H9 (cell line): ENCODE measurements at regions not wholly inside any gene's neighbourhood (a gene's known extent, or its start where the extent isn't known, plus 50 kb on each side); places are given as distances from the start of the nearest gene placed in this dataset.

Source experiments
- DNase-seq: peaks from one replicate; pipeline ENCODE4 v3.0.0-alpha.2; 2017
- H2AFZ ChIP-seq: one replicate; pipeline ENCODE4 v1.6.1; 2013; ENCODE audit warnings: mild to moderate bottlenecking, low read length, control low read depth, moderate library complexity
- H2AK5ac ChIP-seq: 2 replicates; pipeline ENCODE4 v1.6.1; 2013; ENCODE audit warnings: low read length, control low read depth, mixed read lengths; ENCODE audit not compliant: insufficient read length
- H2BK120ac ChIP-seq: one replicate; pipeline ENCODE4 v1.6.1; 2013; ENCODE audit warnings: low read depth, mild to moderate bottlenecking, low read length, control low read depth, inconsistent platforms; ENCODE audit not compliant: poor library complexity, severe bottlenecking
- H2BK12ac ChIP-seq: 2 replicates; pipeline ENCODE4 v1.6.1; 2013; ENCODE audit warnings: low read length, control low read depth, mixed read lengths, low read depth; ENCODE audit not compliant: insufficient read length
- H2BK15ac ChIP-seq: 2 replicates; pipeline ENCODE4 v1.6.1; 2013; ENCODE audit warnings: low read depth, low read length, control low read depth
- H2BK20ac ChIP-seq: one replicate; pipeline ENCODE4 v1.6.1; 2013; ENCODE audit warnings: low read depth, mild to moderate bottlenecking, low read length, control low read depth, inconsistent platforms; ENCODE audit not compliant: poor library complexity, severe bottlenecking
- H2BK5ac ChIP-seq: 2 replicates; pipeline ENCODE4 v1.6.1; 2013; ENCODE audit warnings: low read length, control low read depth, mixed read lengths; ENCODE audit not compliant: insufficient read length
- H3K14ac ChIP-seq: 2 replicates; pipeline ENCODE4 v1.6.1; 2013; ENCODE audit warnings: low read length, control low read depth; ENCODE audit not compliant: insufficient read depth
- H3K18ac ChIP-seq: 2 replicates; pipeline ENCODE4 v1.6.1; 2013; ENCODE audit warnings: low read depth, mild to moderate bottlenecking, mixed read lengths, low read length, control low read depth; ENCODE audit not compliant: insufficient read length
- H3K23ac ChIP-seq: 2 replicates; pipeline ENCODE4 v1.6.1; 2013; ENCODE audit warnings: low read length, control low read depth, mixed read lengths, low read depth; ENCODE audit not compliant: insufficient read length
- H3K23me2 ChIP-seq: 2 replicates; pipeline ENCODE4 v1.6.1; 2013; ENCODE audit warnings: low read depth, mild to moderate bottlenecking, mixed read lengths, low read length, control low read depth; ENCODE audit not compliant: insufficient read length, poor library complexity, severe bottlenecking
- H3K27ac ChIP-seq: 2 replicates; pipeline ENCODE4 v1.5.1; 2013; ENCODE audit warnings: low read length, control low read depth, mixed read lengths, low read depth; ENCODE audit not compliant: insufficient read length
- H3K27me3 ChIP-seq: 2 replicates; pipeline ENCODE4 v1.6.1; 2013; ENCODE audit warnings: low read length, control low read depth, inconsistent platforms; ENCODE audit not compliant: insufficient read depth
- H3K4ac ChIP-seq: 2 replicates; pipeline ENCODE4 v1.6.1; 2013; ENCODE audit warnings: low read depth, mild to moderate bottlenecking, control low read depth, inconsistent platforms, low read length, moderate library complexity
- H3K4me1 ChIP-seq: 2 replicates; pipeline ENCODE4 v1.6.1; 2013; ENCODE audit warnings: low read length, control low read depth, inconsistent platforms; ENCODE audit not compliant: insufficient read depth
- H3K4me2 ChIP-seq: 2 replicates; pipeline ENCODE4 v1.6.1; 2013; ENCODE audit warnings: low read length, control low read depth, mixed read lengths; ENCODE audit not compliant: insufficient read length, insufficient read depth
- H3K56ac ChIP-seq: 2 replicates; pipeline ENCODE4 v1.6.1; 2013; ENCODE audit warnings: low read depth, mild to moderate bottlenecking, mixed read lengths, low read length, control low read depth; ENCODE audit not compliant: insufficient read length
- H3K79me1 ChIP-seq: 2 replicates; pipeline ENCODE4 v1.6.1; 2013; ENCODE audit warnings: low read depth, mild to moderate bottlenecking, moderate library complexity, low read length, control low read depth, inconsistent platforms; ENCODE audit not compliant: insufficient read depth, poor library complexity, severe bottlenecking
- H3K79me2 ChIP-seq: 2 replicates; pipeline ENCODE4 v1.6.1; 2013; ENCODE audit warnings: low read length, control low read depth, inconsistent platforms; ENCODE audit not compliant: insufficient read depth
- H3K9ac ChIP-seq: 2 replicates; pipeline ENCODE4 v1.6.1; 2013; ENCODE audit warnings: low read length, control low read depth, mixed read lengths; ENCODE audit not compliant: insufficient read length; ENCODE audit errors: extremely low read depth
- H3K9me3 ChIP-seq: one replicate; pipeline ENCODE4 v1.6.1; 2013; ENCODE audit warnings: low read depth, low read length, inconsistent platforms; ENCODE audit not compliant: control insufficient read depth
- H3T11ph ChIP-seq: one replicate; pipeline ENCODE4 v1.6.1; 2013; ENCODE audit warnings: mild to moderate bottlenecking, low read length, control low read depth, inconsistent platforms
- H4K20me1 ChIP-seq: one replicate; pipeline ENCODE4 v1.6.1; 2013; ENCODE audit not compliant: control insufficient read depth, insufficient read length, insufficient read depth
- H4K5ac ChIP-seq: 2 replicates; pipeline ENCODE4 v1.6.1; 2013; ENCODE audit warnings: low read depth, mild to moderate bottlenecking, mixed read lengths, low read length, control low read depth; ENCODE audit not compliant: insufficient read length
- H4K8ac ChIP-seq: replicated peaks from 2 replicates; pipeline ENCODE4 v1.6.1; 2013; ENCODE audit warnings: low read length, control low read depth, mixed read lengths, low read depth; ENCODE audit not compliant: insufficient read length
- H4K91ac ChIP-seq: 2 replicates; pipeline ENCODE4 v1.6.1; 2013; ENCODE audit warnings: low read depth, mild to moderate bottlenecking, moderate library complexity, mixed read lengths, low read length, control low read depth; ENCODE audit not compliant: insufficient read length
- H3K27ac Mint-ChIP-seq, 3 experiments: 2 replicates in 2 of 3; 3 replicates in 1 of 3; pipeline ENCODE4 v1.8.0; 2020 to 2021; ENCODE audit warnings: mixed read lengths in 3 of 3, mild to moderate bottlenecking in 1 of 3, moderate library complexity in 1 of 3
- H3K27me3 Mint-ChIP-seq: 2 replicates; pipeline ENCODE4 v1.8.0; 2021; ENCODE audit warnings: low read depth, mild to moderate bottlenecking, moderate library complexity, mixed read lengths
- H3K36me3 Mint-ChIP-seq, 3 experiments: 2 replicates in 2 of 3; 3 replicates in 1 of 3; pipeline ENCODE4 v1.8.0; 2020 to 2021; ENCODE audit warnings: low read depth in 3 of 3, mixed read lengths in 3 of 3; ENCODE audit not compliant: insufficient read depth in 1 of 3
- H3K4me1 Mint-ChIP-seq, 2 experiments: 2 replicates each; pipeline ENCODE4 v1.8.0; 2020; ENCODE audit warnings: mixed read lengths in 2 of 2
- H3K4me3 Mint-ChIP-seq, 2 experiments: 2 replicates in 1 of 2; 3 replicates in 1 of 2; pipeline ENCODE4 v1.8.0; 2020 to 2021; ENCODE audit warnings: mild to moderate bottlenecking in 2 of 2, mixed read lengths in 2 of 2, moderate library complexity in 1 of 2
- H3K9me3 Mint-ChIP-seq, 2 experiments: 2 replicates in 1 of 2; 3 replicates in 1 of 2; pipeline ENCODE4 v1.8.0; 2020; ENCODE audit warnings: mild to moderate bottlenecking in 2 of 2, mixed read lengths in 2 of 2, moderate library complexity in 1 of 2
- WGBS: extraction: QIAGEN DNeasy Blood & Tissue Kit; methylation state at CpG from one replicate; pipeline ENCODE4 v1.1.7; 2013; ENCODE audit warnings: missing lambda C conversion rate, low lambda C conversion rate, mixed read lengths; ENCODE audit not compliant: insufficient read length; ENCODE audit errors: extremely low coverage; 5-methylcytosine and 5-hydroxymethylcytosine counted together
- TF ChIP-seq, protein P1 (sequence below): fragments of 200-600 bp; sonication (generic); conservative IDR thresholded peaks from 3 replicates; pipeline ENCODE4 v1.8.0; 2021; ENCODE audit warnings: antibody characterized with exemption, mild to moderate bottlenecking

GRCh38 chr5:126364206-126364902 lies 58.9 kb upstream of the GRAMD2B start:
- no peak overlapping the region for H3K27ac ChIP-seq
- TF ChIP-seq, protein P1, sequence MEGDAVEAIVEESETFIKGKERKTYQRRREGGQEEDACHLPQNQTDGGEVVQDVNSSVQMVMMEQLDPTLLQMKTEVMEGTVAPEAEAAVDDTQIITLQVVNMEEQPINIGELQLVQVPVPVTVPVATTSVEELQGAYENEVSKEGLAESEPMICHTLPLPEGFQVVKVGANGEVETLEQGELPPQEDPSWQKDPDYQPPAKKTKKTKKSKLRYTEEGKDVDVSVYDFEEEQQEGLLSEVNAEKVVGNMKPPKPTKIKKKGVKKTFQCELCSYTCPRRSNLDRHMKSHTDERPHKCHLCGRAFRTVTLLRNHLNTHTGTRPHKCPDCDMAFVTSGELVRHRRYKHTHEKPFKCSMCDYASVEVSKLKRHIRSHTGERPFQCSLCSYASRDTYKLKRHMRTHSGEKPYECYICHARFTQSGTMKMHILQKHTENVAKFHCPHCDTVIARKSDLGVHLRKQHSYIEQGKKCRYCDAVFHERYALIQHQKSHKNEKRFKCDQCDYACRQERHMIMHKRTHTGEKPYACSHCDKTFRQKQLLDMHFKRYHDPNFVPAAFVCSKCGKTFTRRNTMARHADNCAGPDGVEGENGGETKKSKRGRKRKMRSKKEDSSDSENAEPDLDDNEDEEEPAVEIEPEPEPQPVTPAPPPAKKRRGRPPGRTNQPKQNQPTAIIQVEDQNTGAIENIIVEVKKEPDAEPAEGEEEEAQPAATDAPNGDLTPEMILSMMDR: no peak
- H3K4me2 ChIP-seq: no peak overlapping the region
- Mint-ChIP-seq H3K9me3 (no peaks in the 10 kb centered on the region), H3K27ac (no peak overlapping the region), H3K4me3 (no peak overlapping the region), H3K4me1 (peaks cover 17 to 18% of the 10 kb centered on the region in 2 experiments), H3K27me3 (no peaks in the 10 kb centered on the region), H3K36me3 (no peaks in the 10 kb centered on the region)
- H2BK120ac ChIP-seq: no peak overlapping the region
- H4K8ac ChIP-seq: no peak overlapping the region
- H3K23me2 ChIP-seq: no peaks in the 10 kb centered on the region
- H3K4me1 ChIP-seq: peaks cover 3% of the 10 kb centered on the region; the same call in 1 of the 2 replicates
- no peak overlapping the region for H4K5ac ChIP-seq
- no peak overlapping the region for H3K56ac ChIP-seq
- no peak overlapping the region for H4K91ac ChIP-seq
- H3K9ac ChIP-seq: no peak overlapping the region
- H2AK5ac ChIP-seq: no peak overlapping the region
- H3K79me2 ChIP-seq: no peaks in the 10 kb centered on the region
- H2BK20ac ChIP-seq: no peak overlapping the region
- H3K27me3 ChIP-seq: no peaks in the 10 kb centered on the region
- DNase-seq: no peak
- H3K79me1 ChIP-seq: no peaks in the 10 kb centered on the region
- no peak overlapping the region for H3T11ph ChIP-seq
- H3K9me3 ChIP-seq: no peaks in the 10 kb centered on the region
- H4K20me1 ChIP-seq: no peaks in the 10 kb centered on the region
- H3K14ac ChIP-seq: no peak overlapping the region
- no peak overlapping the region for H2BK12ac ChIP-seq
- H3K4ac ChIP-seq: no peak overlapping the region
- WGBS: no CpG with 5 or more reads among the region's 4 CpGs
- H2AFZ ChIP-seq: no peak overlapping the region
- no peak overlapping the region for H3K23ac ChIP-seq
- H2BK15ac ChIP-seq: no peak overlapping the region
- H3K18ac ChIP-seq: no peak overlapping the region
- no peak overlapping the region for H2BK5ac ChIP-seq
